ENCODE measurements at regions not wholly inside any gene's neighbourhood (a gene's known extent, or its start where the extent isn't known, plus 50 kb on each side); places are given as distances from the start of the nearest gene placed in this dataset.
"Not testable (repeated sequence)": the region's sequence is repeated elsewhere in the genome, so short reads cannot be mapped to it uniquely, and the experiment has no call there.

- H3K36me3 ChIP-seq: no peaks in the 10 kb centered on the region
- H3K4me3 ChIP-seq: no peak overlapping the region
- no peaks in the 10 kb centered on the region for H4K20me1 ChIP-seq
- no peaks in the 10 kb centered on the region for H3K9me3 ChIP-seq (replicated peaks in 1 of 11)
- H3K27ac ChIP-seq: no peak overlapping the region
- no peaks in the 10 kb centered on the region for H3K27me3 ChIP-seq
- H3K4me2 ChIP-seq: no peak overlapping the region
- no peaks in the 10 kb centered on the region for H3K4me1 ChIP-seq
- H3K9ac ChIP-seq: no peak overlapping the region
- no peak for TF ChIP-seq Cebpa-rat (IDR thresholded peaks at IDR 0.05)
Measured at GRCh38 chr13:84777316-84777715, 895.0 kb upstream of the SLITRK1 start.

GRCh38 chr13:84776593-84776992 lies 894.3 kb upstream of the SLITRK1 start:
- no peaks in the 10 kb centered on the region for H4K20me1 ChIP-seq
- H3K27me3 ChIP-seq: no peaks in the 10 kb centered on the region
- H3K4me3 ChIP-seq: no peak overlapping the region
- no peak overlapping the region for H3K27ac ChIP-seq
- H3K4me1 ChIP-seq: no peaks in the 10 kb centered on the region
- no peak overlapping the region for H3K9ac ChIP-seq
- no peak overlapping the region for H3K4me2 ChIP-seq
- H3K36me3 ChIP-seq: no peaks in the 10 kb centered on the region
- H3K9me3 ChIP-seq (replicated peaks in 1 of 11): no peaks in the 10 kb centered on the region
- no peak for TF ChIP-seq Cebpa-rat (IDR thresholded peaks at IDR 0.05)

GRCh38 chr13:84775920-84776319 lies 893.6 kb upstream of the SLITRK1 start:
- H3K4me3 ChIP-seq; H3K9ac ChIP-seq; H3K27ac ChIP-seq; H3K36me3 ChIP-seq; H4K20me1 ChIP-seq; H3K4me1 ChIP-seq; H3K4me2 ChIP-seq; H3K27me3 ChIP-seq; H3K9me3 ChIP-seq (replicated peaks in 1 of 11): not testable (repeated sequence)

GRCh38 chr13:84774111-84774510 lies 891.8 kb upstream of the SLITRK1 start:
- Histone ChIP-seq H3K4me1 (no peaks in the 10 kb centered on the region), H3K9me3 (replicated peaks in 1 of 11) (no peaks in the 10 kb centered on the region), H4K20me1 (no peaks in the 10 kb centered on the region), H3K4me2 (no peak overlapping the region), H3K27ac (no peak overlapping the region), H3K27me3 (no peaks in the 10 kb centered on the region), H3K36me3 (no peaks in the 10 kb centered on the region), H3K9ac (no peak overlapping the region), H3K4me3 (no peak overlapping the region)
- no peak for TF ChIP-seq Cebpa-rat (IDR thresholded peaks at IDR 0.05)

GRCh38 chr13:84760956-84761355 lies 878.7 kb upstream of the SLITRK1 start:
- Histone ChIP-seq H3K36me3 (no peaks in the 10 kb centered on the region), H3K27ac (no peak overlapping the region), H3K4me2 (peak overlapping the region in 1 of 11 experiments; percentile 16; a peak in 1 of 22 replicates), H3K4me1 (peaks cover 0 to 9% (median 0%) of the 10 kb centered on the region in 10 experiments; a peak in 1 of 20 replicates), H3K27me3 (no peaks in the 10 kb centered on the region), H4K20me1 (no peaks in the 10 kb centered on the region), H3K4me3 (no peak overlapping the region), H3K9ac (no peak overlapping the region), H3K9me3 (replicated peaks in 1 of 11) (no peaks in the 10 kb centered on the region)
- no peak for TF ChIP-seq Cebpa-rat (IDR thresholded peaks at IDR 0.05)

- H3K27ac ChIP-seq: no peak overlapping the region
- no peak overlapping the region for H3K4me2 ChIP-seq
- H3K36me3 ChIP-seq: no peaks in the 10 kb centered on the region
- no peaks in the 10 kb centered on the region for H3K27me3 ChIP-seq
- H3K9me3 ChIP-seq (replicated peaks in 1 of 11): no peaks in the 10 kb centered on the region
- no peaks in the 10 kb centered on the region for H4K20me1 ChIP-seq
- H3K4me3 ChIP-seq: no peak overlapping the region
- no peak overlapping the region for H3K9ac ChIP-seq
- H3K4me1 ChIP-seq: no peaks in the 10 kb centered on the region
- no peak for TF ChIP-seq Cebpa-rat (IDR thresholded peaks at IDR 0.05)
Measured at GRCh38 chr13:84749126-84749525, 866.9 kb upstream of the SLITRK1 start.

DNA sequence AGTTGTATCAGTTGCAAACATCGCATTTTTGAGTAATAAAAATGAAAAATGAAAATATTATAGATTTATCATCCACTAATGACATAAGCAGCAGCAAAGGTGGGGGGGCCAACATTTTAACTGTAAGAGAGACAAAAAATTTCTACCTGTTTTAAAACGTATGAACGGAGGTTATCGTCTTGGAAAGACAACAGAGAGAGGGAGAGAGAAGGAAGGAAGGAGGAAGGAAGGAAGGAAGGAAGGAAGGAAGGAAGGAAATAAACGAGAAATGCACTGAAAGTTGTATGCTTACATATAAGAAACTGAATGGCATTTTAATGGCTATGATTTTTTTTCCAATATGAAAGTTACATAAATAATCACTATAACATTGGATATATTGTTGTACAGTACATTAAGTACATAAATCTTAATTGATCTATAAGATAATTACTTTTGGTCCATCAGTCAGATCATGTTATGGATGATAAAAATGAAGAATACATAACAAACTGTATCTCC lies 862.8 kb upstream of the SLITRK1 start:
- Histone ChIP-seq H3K27ac (no peak overlapping the region), H3K27me3 (no peaks in the 10 kb centered on the region), H4K20me1 (no peaks in the 10 kb centered on the region), H3K4me2 (no peak overlapping the region), H3K9ac (no peak overlapping the region), H3K36me3 (no peaks in the 10 kb centered on the region), H3K4me3 (no peak overlapping the region), H3K4me1 (peaks cover 0 to 13% (median 0%) of the 10 kb centered on the region in 10 experiments; a peak in 5 of 20 replicates), H3K9me3 (replicated peaks in 1 of 11) (no peaks in the 10 kb centered on the region)
- no peak for TF ChIP-seq Cebpa-rat (IDR thresholded peaks at IDR 0.05)

DNA sequence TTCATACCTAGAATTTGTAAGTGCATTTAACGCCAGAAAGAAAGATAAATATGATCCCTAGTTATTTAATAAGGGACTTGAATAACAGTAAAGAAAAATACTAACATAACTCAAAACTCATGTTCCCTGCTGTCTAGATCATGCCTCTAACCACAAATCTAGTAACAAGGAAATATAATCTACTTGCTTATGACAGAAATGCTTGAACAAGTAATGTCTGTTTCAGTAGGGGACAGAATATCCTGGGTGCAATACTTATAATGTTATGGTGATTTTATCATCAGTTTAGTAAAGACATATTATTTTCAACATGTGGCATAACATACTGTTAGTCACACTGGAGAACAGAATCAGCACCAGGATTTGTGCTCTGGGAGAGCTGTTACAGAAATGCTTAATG lies 861.9 kb upstream of the SLITRK1 start:
- TF ChIP-seq Cebpa-rat (IDR thresholded peaks at IDR 0.05): no peak
- Histone ChIP-seq H3K9me3 (replicated peaks in 1 of 11) (no peaks in the 10 kb centered on the region), H3K27ac (no peak overlapping the region), H3K9ac (no peak overlapping the region), H3K4me1 (peaks cover 0 to 13% (median 0%) of the 10 kb centered on the region in 10 experiments; a peak in 5 of 20 replicates), H3K4me2 (no peak overlapping the region), H3K36me3 (no peaks in the 10 kb centered on the region), H3K27me3 (no peaks in the 10 kb centered on the region), H3K4me3 (no peak overlapping the region), H4K20me1 (no peaks in the 10 kb centered on the region)

- peak overlapping the region in 4 of 11 experiments; percentile 5 to 49 (median 15); a peak in 3 of 22 replicates for H3K4me2 ChIP-seq
- no peak overlapping the region for H3K4me3 ChIP-seq
- H3K4me1 ChIP-seq: peaks cover 0 to 13% (median 0%) of the 10 kb centered on the region in 10 experiments; a peak in 5 of 20 replicates
- no peak overlapping the region for H3K9ac ChIP-seq
- no peaks in the 10 kb centered on the region for H3K9me3 ChIP-seq (replicated peaks in 1 of 11)
- no peaks in the 10 kb centered on the region for H4K20me1 ChIP-seq
- TF ChIP-seq Cebpa-rat (IDR thresholded peaks at IDR 0.05): no peak
- H3K27me3 ChIP-seq: no peaks in the 10 kb centered on the region
- no peak overlapping the region; a peak in 1 of 22 replicates for H3K27ac ChIP-seq
- no peaks in the 10 kb centered on the region for H3K36me3 ChIP-seq
Measured at GRCh38 chr13:84741253-84741652, 859.0 kb upstream of the SLITRK1 start.

DNA sequence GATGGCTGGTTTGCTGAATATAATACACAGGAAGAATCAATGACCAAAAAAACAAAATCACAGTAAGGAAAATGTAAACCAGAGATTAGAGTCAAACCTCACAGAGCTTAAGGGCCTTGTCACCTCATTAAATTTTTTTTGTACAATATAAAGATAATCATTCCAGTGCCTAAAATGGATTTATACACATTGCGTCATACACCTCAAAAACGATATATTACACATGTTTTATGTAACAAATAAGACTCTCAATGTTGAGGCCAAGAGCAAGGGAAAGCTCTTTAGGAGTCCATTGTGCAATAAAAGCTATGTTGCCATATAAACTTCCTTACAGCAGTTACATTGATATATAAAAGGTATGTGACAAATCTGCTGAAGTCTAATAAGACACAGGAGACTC lies 856.7 kb upstream of the SLITRK1 start:
- no peaks in the 10 kb centered on the region for H3K27me3 ChIP-seq
- H3K9me3 ChIP-seq (replicated peaks in 1 of 11): no peaks in the 10 kb centered on the region
- H3K4me2 ChIP-seq: no peak overlapping the region
- no peaks in the 10 kb centered on the region for H3K36me3 ChIP-seq
- peak in 1 of 11 experiments; percentile 28; a peak in 1 of 22 replicates for TF ChIP-seq Cebpa-rat (IDR thresholded peaks at IDR 0.05)
- H3K4me1 ChIP-seq: peaks cover 0 to 13% (median 0%) of the 10 kb centered on the region in 10 experiments; a peak in 5 of 20 replicates
- no peaks in the 10 kb centered on the region for H4K20me1 ChIP-seq
- no peak overlapping the region for H3K9ac ChIP-seq
- no peak overlapping the region for H3K27ac ChIP-seq
- H3K4me3 ChIP-seq: no peak overlapping the region

Measured in BLaER1 treated with 17β-estradiol and CSF1 and Interleukin-3, amounts not matched to agents 10 nM and 100 nM (cell line).